Fibroblast of lung (primary cell): ENCODE measurements at regions not wholly inside any gene's neighbourhood (a gene's known extent, or its start where the extent isn't known, plus 50 kb on each side); places are given as distances from the start of the nearest gene placed in this dataset.

Experiments used
- DNase-seq, 2 donors: peaks; one replicate each; pipeline versions ENCODE4 v3.0.0 to v3.0.0-alpha.2; 2010; ENCODE audit warnings: low read depth in 2 of 2
- H2AFZ ChIP-seq: 2 replicates; pipeline ENCODE4 v1.5.1; 2012; ENCODE audit warnings: low read length, control low read depth, inconsistent platforms
- H3K27ac ChIP-seq: 2 replicates; pipeline ENCODE4 v1.5.1; 2011; ENCODE audit warnings: low read length, control low read depth; ENCODE audit not compliant: insufficient read depth
- H3K27me3 ChIP-seq: 2 replicates; pipeline ENCODE4 v1.5.1; 2011; ENCODE audit warnings: mild to moderate bottlenecking, low read length; ENCODE audit not compliant: control insufficient read depth, insufficient read depth
- H3K36me3 ChIP-seq: 2 replicates; pipeline ENCODE4 v1.5.1; 2011; ENCODE audit warnings: low read length; ENCODE audit not compliant: control insufficient read depth, insufficient read depth
- H3K4me1 ChIP-seq: 2 replicates; pipeline ENCODE4 v1.5.1; 2011; ENCODE audit warnings: low read length; ENCODE audit not compliant: control insufficient read depth, insufficient read depth; ENCODE audit errors: extremely low read depth
- H3K4me2 ChIP-seq: 2 replicates; pipeline ENCODE4 v1.5.1; 2011; ENCODE audit warnings: low read length, control low read depth; ENCODE audit not compliant: insufficient read depth; ENCODE audit errors: extremely low read depth
- H3K4me3 ChIP-seq, 4 experiments: fragments of 200-600 bp in 1 of 4; sonication (generic) in 1 of 4; replicated peaks in 1 of 4; 2 replicates each; pipeline ENCODE4 v1.5.1; 2011 to 2016; ENCODE audit warnings: low read length in 4 of 4, low read depth in 3 of 4, mild to moderate bottlenecking in 3 of 4, control low read depth in 2 of 4, inconsistent platforms in 1 of 4, mixed read lengths in 1 of 4; ENCODE audit not compliant: insufficient read depth in 1 of 4; ENCODE audit errors: control extremely low read depth in 1 of 4
- H3K79me2 ChIP-seq: 2 replicates; pipeline ENCODE4 v1.5.1; 2012; ENCODE audit warnings: mild to moderate bottlenecking, low read length, inconsistent platforms; ENCODE audit not compliant: control insufficient read depth, insufficient read depth
- H3K9ac ChIP-seq: 2 replicates; pipeline ENCODE4 v1.5.1; 2011; ENCODE audit warnings: mild to moderate bottlenecking, low read length, control low read depth; ENCODE audit not compliant: insufficient read depth
- H3K9me3 ChIP-seq: 2 replicates; pipeline ENCODE4 v1.5.1; 2012; ENCODE audit warnings: low read depth, low read length; ENCODE audit not compliant: control insufficient read depth, insufficient read depth
- H4K20me1 ChIP-seq: 2 replicates; pipeline ENCODE4 v1.5.1; 2011; ENCODE audit warnings: low read length; ENCODE audit not compliant: control insufficient read depth, insufficient read depth; ENCODE audit errors: extremely low read depth
- CTCF ChIP-seq, 2 donors: IDR thresholded peaks in 1 of 2; conservative IDR thresholded peaks in 1 of 2; 1 replicate in 1 of 2; 2 replicates in 1 of 2; pipeline ENCODE4 v1.5.1; 2011 to 2012; ENCODE audit warnings: low read length in 2 of 2, control low read depth in 1 of 2, inconsistent platforms in 1 of 2, low read depth in 1 of 2, mild to moderate bottlenecking in 1 of 2
- EZH2 ChIP-seq: IDR thresholded peaks from 2 replicates; pipeline ENCODE4 v1.5.1; 2012; ENCODE audit warnings: low read length, control low read depth, mild to moderate bottlenecking; ENCODE audit errors: missing control alignments

GRCh38 chr1:29993950-29994349, 729.4 kb downstream of the MATN1 start:
- TF ChIP-seq CTCF (conservative IDR thresholded peaks at IDR 0.05 in 1 of 2, IDR thresholded peaks at IDR 0.05 in 1 of 2; ENCODE audit: low read depth in 1 of 2, low read length in 2 of 2) (no peak), EZH2 (no peak)
- no peak overlapping the region for H3K4me3 ChIP-seq
- H2AFZ ChIP-seq: no peak overlapping the region
- no peaks in the 10 kb centered on the region for H3K9me3 ChIP-seq
- H3K27me3 ChIP-seq: no peaks in the 10 kb centered on the region
- no peak overlapping the region for H3K4me2 ChIP-seq
- no peaks in the 10 kb centered on the region for H4K20me1 ChIP-seq
- H3K36me3 ChIP-seq: no peaks in the 10 kb centered on the region
- DNase-seq: no peak
- no peaks in the 10 kb centered on the region for H3K4me1 ChIP-seq
- no peak overlapping the region for H3K27ac ChIP-seq
- no peaks in the 10 kb centered on the region for H3K79me2 ChIP-seq
- no peak overlapping the region for H3K9ac ChIP-seq

DNA sequence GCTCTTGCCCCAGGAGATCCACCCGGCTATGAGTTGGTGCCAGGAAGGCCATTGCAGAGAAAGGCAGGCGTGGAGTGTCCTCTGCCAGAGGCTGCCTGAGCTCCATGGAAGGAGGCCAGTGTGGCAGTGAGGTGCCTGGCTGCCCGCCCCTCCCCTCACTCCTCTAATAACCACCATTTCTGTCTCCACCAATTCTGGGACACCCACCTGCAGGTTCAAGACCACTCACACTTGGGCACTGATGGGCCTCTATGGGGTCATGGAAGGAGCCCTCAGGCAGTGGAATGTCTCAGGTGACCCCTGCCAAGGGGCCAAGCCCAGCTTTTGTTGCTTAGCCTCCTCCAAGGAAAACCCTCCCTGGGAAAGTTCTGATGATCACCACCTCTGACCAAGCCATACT, 731.6 kb downstream of the MATN1 start:
- Histone ChIP-seq H2AFZ (no peak overlapping the region), H3K9me3 (no peaks in the 10 kb centered on the region), H3K36me3 (no peaks in the 10 kb centered on the region), H3K4me3 (no peak overlapping the region), H3K4me2 (no peak overlapping the region), H3K27ac (no peak overlapping the region), H3K27me3 (no peaks in the 10 kb centered on the region), H3K9ac (no peak overlapping the region), H4K20me1 (no peaks in the 10 kb centered on the region), H3K4me1 (no peaks in the 10 kb centered on the region), H3K79me2 (no peaks in the 10 kb centered on the region)
- no peak for DNase-seq
- TF ChIP-seq EZH2 (no peak), CTCF (conservative IDR thresholded peaks at IDR 0.05 in 1 of 2, IDR thresholded peaks at IDR 0.05 in 1 of 2; ENCODE audit: low read depth in 1 of 2, low read length in 2 of 2) (no peak)

DNA sequence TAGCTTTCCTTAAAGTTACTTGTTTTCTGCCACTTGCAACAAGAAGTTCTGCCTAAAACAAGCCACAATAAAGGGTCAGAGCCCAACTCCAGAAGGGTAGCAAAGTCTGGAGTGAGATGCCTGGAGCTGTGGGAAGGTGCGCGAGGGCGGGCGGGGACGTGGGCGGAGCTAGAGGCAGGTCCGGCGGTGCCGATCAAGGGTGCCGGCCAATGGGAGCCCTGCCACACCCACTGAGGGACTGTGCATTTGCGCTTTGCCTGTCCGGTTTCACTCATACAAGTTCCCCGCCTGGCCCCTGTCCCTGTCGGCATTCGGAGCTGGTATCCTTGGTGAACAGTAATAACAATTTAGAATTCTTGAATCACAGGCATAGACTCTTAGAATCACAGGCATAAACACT, 732.4 kb downstream of the MATN1 start:
- H3K9ac ChIP-seq: no peak overlapping the region
- no peak for DNase-seq
- no peaks in the 10 kb centered on the region for H3K27me3 ChIP-seq
- no peaks in the 10 kb centered on the region for H3K4me1 ChIP-seq
- H3K36me3 ChIP-seq: no peaks in the 10 kb centered on the region
- no peak overlapping the region for H3K4me3 ChIP-seq
- no peak overlapping the region for H2AFZ ChIP-seq
- H3K27ac ChIP-seq: no peak overlapping the region
- H3K9me3 ChIP-seq: no peaks in the 10 kb centered on the region
- no peak overlapping the region for H3K4me2 ChIP-seq
- no peaks in the 10 kb centered on the region for H3K79me2 ChIP-seq
- TF ChIP-seq EZH2: no peak
- no peak for TF ChIP-seq CTCF (conservative IDR thresholded peaks at IDR 0.05 in 1 of 2, IDR thresholded peaks at IDR 0.05 in 1 of 2; ENCODE audit: low read depth in 1 of 2, low read length in 2 of 2)
- no peaks in the 10 kb centered on the region for H4K20me1 ChIP-seq
